Astrocyte (in vitro differentiated cells and primary cell): ENCODE measurements at regions not wholly inside any gene's neighbourhood (a gene's known extent, or its start where the extent isn't known, plus 50 kb on each side); places are given as distances from the start of the nearest gene placed in this dataset.

Source experiments
- CTCF ChIP-seq: IDR thresholded peaks from 2 replicates; pipeline ENCODE4 v1.5.1; 2011; ENCODE audit warnings: low read depth, mild to moderate bottlenecking, inconsistent platforms, low read length, moderate library complexity; ENCODE audit not compliant: insufficient read depth
- EZH2 ChIP-seq: IDR thresholded peaks from 2 replicates; pipeline ENCODE4 v1.6.1; 2012; ENCODE audit warnings: mild to moderate bottlenecking, low read length, inconsistent platforms; ENCODE audit not compliant: insufficient read depth

GRCh38 chr9:23557689-23558088 lies 268.4 kb downstream of the ELAVL2 start:
- no peak for TF ChIP-seq EZH2
- TF ChIP-seq CTCF = no peak
